ENCODE measurements at regions not wholly inside any gene's neighbourhood (a gene's known extent, or its start where the extent isn't known, plus 50 kb on each side); places are given as distances from the start of the nearest gene placed in this dataset.
"Not testable (repeated sequence)": the region's sequence is repeated elsewhere in the genome, so short reads cannot be mapped to it uniquely, and the experiment has no call there.

- ATAC-seq (peak in 1 of 2 donors; percentile 29), DNase-seq (no peak)
- H3K4me1 ChIP-seq (ENCODE audit: control insufficient read depth, insufficient read depth, low read length), result no peaks in the 10 kb centered on the region
- 75% methylated on average over 2 of the region's 2 CpGs for WGBS
- no peaks in the 10 kb centered on the region for H3K27me3 ChIP-seq (ENCODE audit: control insufficient read depth, insufficient read depth)
- H3K4me3 ChIP-seq (ENCODE audit: low read length), result no peak overlapping the region
- H3K9me3 ChIP-seq (ENCODE audit: control insufficient read depth, low read length), result no peaks in the 10 kb centered on the region
- intact Hi-C loops (cut with DNase I), result no loop called here
- no peak overlapping the region for H3K27ac ChIP-seq (ENCODE audit: low read length)
These were observed 241.2 kb upstream of the ZFP64 start for GRCh38 chr20:52432740-52433139.

GRCh38 chr20:52429029-52429428 lies 237.4 kb upstream of the ZFP64 start:
- Histone ChIP-seq H3K4me3 (ENCODE audit: low read length) (no peak overlapping the region), H3K9me3 (ENCODE audit: control insufficient read depth, low read length) (no peaks in the 10 kb centered on the region), H3K27ac (ENCODE audit: low read length) (no peak overlapping the region), H3K27me3 (ENCODE audit: control insufficient read depth, insufficient read depth) (no peaks in the 10 kb centered on the region), H3K4me1 (ENCODE audit: control insufficient read depth, insufficient read depth, low read length) (no peaks in the 10 kb centered on the region)
- DNase-seq (no peak), ATAC-seq (no peak)
- WGBS, result 87% methylated on average over 1 of the region's 1 CpG
- intact Hi-C loops (cut with DNase I), result no loop called here

- ATAC-seq (no peak), DNase-seq (no peak)
- intact Hi-C loops (cut with DNase I), result no loop called here
- Histone ChIP-seq H3K27ac (ENCODE audit: low read length) (no peak overlapping the region), H3K4me1 (ENCODE audit: control insufficient read depth, insufficient read depth, low read length) (no peaks in the 10 kb centered on the region), H3K27me3 (ENCODE audit: control insufficient read depth, insufficient read depth) (no peaks in the 10 kb centered on the region), H3K9me3 (ENCODE audit: control insufficient read depth, low read length) (no peaks in the 10 kb centered on the region), H3K4me3 (ENCODE audit: low read length) (no peak overlapping the region)
- WGBS, result 89% methylated on average over 2 of the region's 2 CpGs
These were observed 236.4 kb upstream of the ZFP64 start for GRCh38 chr20:52427960-52428359.

GRCh38 chr20:52426856-52427255 lies 235.3 kb upstream of the ZFP64 start:
- intact Hi-C loops (cut with DNase I), result no loop called here
- DNase-seq (no peak), ATAC-seq (no peak)
- 72% methylated on average over 2 of the region's 2 CpGs for WGBS
- Histone ChIP-seq H3K27ac (ENCODE audit: low read length) (no peak overlapping the region), H3K9me3 (ENCODE audit: control insufficient read depth, low read length) (no peaks in the 10 kb centered on the region), H3K4me1 (ENCODE audit: control insufficient read depth, insufficient read depth, low read length) (no peaks in the 10 kb centered on the region), H3K27me3 (ENCODE audit: control insufficient read depth, insufficient read depth) (no peaks in the 10 kb centered on the region), H3K4me3 (ENCODE audit: low read length) (no peak overlapping the region)

- intact Hi-C loops (cut with DNase I), result no loop called here
- no peaks in the 10 kb centered on the region for H3K9me3 ChIP-seq (ENCODE audit: control insufficient read depth, low read length)
These were observed 234.1 kb upstream of the ZFP64 start for GRCh38 chr20:52425701-52426100.

GRCh38 chr20:52425253-52425652 lies 233.7 kb upstream of the ZFP64 start:
- ATAC-seq, result no peak
- 35% methylated on average over 9 of the region's 9 CpGs for WGBS
- DNase-seq, result no peak
- H3K4me3 ChIP-seq (ENCODE audit: low read length), result no peak overlapping the region
- no peaks in the 10 kb centered on the region for H3K27me3 ChIP-seq (ENCODE audit: control insufficient read depth, insufficient read depth)
- H3K9me3 ChIP-seq (ENCODE audit: control insufficient read depth, low read length), result no peaks in the 10 kb centered on the region
- H3K4me1 ChIP-seq (ENCODE audit: control insufficient read depth, insufficient read depth, low read length), result no peaks in the 10 kb centered on the region
- intact Hi-C loops (cut with DNase I), result no loop called here
- no peak overlapping the region for H3K27ac ChIP-seq (ENCODE audit: low read length)

More at GRCh38 chr20:52425701-52426100, 234.1 kb upstream of the ZFP64 start:
- Histone ChIP-seq H3K27me3 (ENCODE audit: control insufficient read depth, insufficient read depth) (no peaks in the 10 kb centered on the region), H3K4me3 (ENCODE audit: low read length) (no peak overlapping the region), H3K4me1 (ENCODE audit: control insufficient read depth, insufficient read depth, low read length) (no peaks in the 10 kb centered on the region), H3K27ac (ENCODE audit: low read length) (no peak overlapping the region)
- WGBS, result 81% methylated on average over 5 of the region's 5 CpGs
- ATAC-seq (no peak), DNase-seq (no peak)

- H3K4me1 ChIP-seq (ENCODE audit: control insufficient read depth, insufficient read depth, low read length); intact Hi-C loops (cut with DNase I); DNase-seq; H3K27ac ChIP-seq (ENCODE audit: low read length); H3K4me3 ChIP-seq (ENCODE audit: low read length); H3K27me3 ChIP-seq (ENCODE audit: control insufficient read depth, insufficient read depth); ATAC-seq; H3K9me3 ChIP-seq (ENCODE audit: control insufficient read depth, low read length): not testable (repeated sequence)
- WGBS, result 83% methylated on average over 6 of the region's 6 CpGs
These were observed 232.9 kb upstream of the ZFP64 start for GRCh38 chr20:52424357-52424942.

GRCh38 chr20:52423536-52424140 lies 232.1 kb upstream of the ZFP64 start:
- intact Hi-C loops (cut with DNase I); H3K4me3 ChIP-seq (ENCODE audit: low read length); H3K27me3 ChIP-seq (ENCODE audit: control insufficient read depth, insufficient read depth); H3K9me3 ChIP-seq (ENCODE audit: control insufficient read depth, low read length); ATAC-seq; H3K4me1 ChIP-seq (ENCODE audit: control insufficient read depth, insufficient read depth, low read length); H3K27ac ChIP-seq (ENCODE audit: low read length); DNase-seq: not testable (repeated sequence)
- WGBS, result 85% methylated on average over 4 of the region's 4 CpGs

- Histone ChIP-seq H3K27ac (ENCODE audit: low read length) (no peak overlapping the region), H3K27me3 (ENCODE audit: control insufficient read depth, insufficient read depth) (no peaks in the 10 kb centered on the region), H3K4me1 (ENCODE audit: control insufficient read depth, insufficient read depth, low read length) (no peaks in the 10 kb centered on the region), H3K4me3 (ENCODE audit: low read length) (no peak overlapping the region), H3K9me3 (ENCODE audit: control insufficient read depth, low read length) (no peaks in the 10 kb centered on the region)
- intact Hi-C loops (cut with DNase I), result no loop called here
- WGBS, result 53% methylated on average over 6 of the region's 6 CpGs
- ATAC-seq (no peak), DNase-seq (no peak)
These were observed 231.2 kb upstream of the ZFP64 start for GRCh38 chr20:52422574-52423336.

GRCh38 chr20:52420805-52421204 lies 229.2 kb upstream of the ZFP64 start:
- Histone ChIP-seq H3K27ac (ENCODE audit: low read length) (no peak overlapping the region), H3K27me3 (ENCODE audit: control insufficient read depth, insufficient read depth) (no peaks in the 10 kb centered on the region), H3K4me3 (ENCODE audit: low read length) (no peak overlapping the region), H3K4me1 (ENCODE audit: control insufficient read depth, insufficient read depth, low read length) (no peaks in the 10 kb centered on the region), H3K9me3 (ENCODE audit: control insufficient read depth, low read length) (no peaks in the 10 kb centered on the region)
- intact Hi-C loops (cut with DNase I), result no loop called here
- ATAC-seq, result no peak
- no peak for DNase-seq
- WGBS, result 75% methylated on average over 3 of the region's 3 CpGs

- DNase-seq (no peak), ATAC-seq (no peak)
- Histone ChIP-seq H3K27me3 (ENCODE audit: control insufficient read depth, insufficient read depth) (no peaks in the 10 kb centered on the region), H3K4me1 (ENCODE audit: control insufficient read depth, insufficient read depth, low read length) (no peaks in the 10 kb centered on the region), H3K4me3 (ENCODE audit: low read length) (no peak overlapping the region), H3K27ac (ENCODE audit: low read length) (no peak overlapping the region), H3K9me3 (ENCODE audit: control insufficient read depth, low read length) (no peaks in the 10 kb centered on the region)
- WGBS, result 80% methylated on average over 2 of the region's 2 CpGs
- intact Hi-C loops (cut with DNase I), result no loop called here
These were observed 227.6 kb upstream of the ZFP64 start for GRCh38 chr20:52419205-52419604.

All from right cardiac atrium (tissue), 5 donors.